ENCODE measurements at regions not wholly inside any gene's neighbourhood (a gene's known extent, or its start where the extent isn't known, plus 50 kb on each side); places are given as distances from the start of the nearest gene placed in this dataset.

DNA sequence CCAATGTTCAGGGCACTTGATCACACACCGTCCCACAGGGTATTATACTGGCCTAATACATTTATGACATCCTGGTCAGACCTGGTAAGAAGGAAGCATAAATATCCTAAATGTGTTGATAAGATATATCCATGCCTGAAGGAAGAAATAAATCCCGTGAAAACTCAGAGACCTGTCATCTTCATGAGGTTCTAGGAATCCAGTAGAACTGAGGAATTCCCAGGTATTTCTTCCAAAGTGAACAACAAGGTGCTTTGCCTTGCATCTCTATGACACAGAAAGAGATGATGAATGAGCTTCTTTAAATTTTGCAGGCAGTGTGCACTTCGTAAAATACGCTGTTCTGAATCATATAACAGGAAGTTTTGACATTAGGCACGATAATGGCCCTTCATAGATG, 78.1 kb upstream of the VGLL3 start:
- TF ChIP-seq, protein P1, sequence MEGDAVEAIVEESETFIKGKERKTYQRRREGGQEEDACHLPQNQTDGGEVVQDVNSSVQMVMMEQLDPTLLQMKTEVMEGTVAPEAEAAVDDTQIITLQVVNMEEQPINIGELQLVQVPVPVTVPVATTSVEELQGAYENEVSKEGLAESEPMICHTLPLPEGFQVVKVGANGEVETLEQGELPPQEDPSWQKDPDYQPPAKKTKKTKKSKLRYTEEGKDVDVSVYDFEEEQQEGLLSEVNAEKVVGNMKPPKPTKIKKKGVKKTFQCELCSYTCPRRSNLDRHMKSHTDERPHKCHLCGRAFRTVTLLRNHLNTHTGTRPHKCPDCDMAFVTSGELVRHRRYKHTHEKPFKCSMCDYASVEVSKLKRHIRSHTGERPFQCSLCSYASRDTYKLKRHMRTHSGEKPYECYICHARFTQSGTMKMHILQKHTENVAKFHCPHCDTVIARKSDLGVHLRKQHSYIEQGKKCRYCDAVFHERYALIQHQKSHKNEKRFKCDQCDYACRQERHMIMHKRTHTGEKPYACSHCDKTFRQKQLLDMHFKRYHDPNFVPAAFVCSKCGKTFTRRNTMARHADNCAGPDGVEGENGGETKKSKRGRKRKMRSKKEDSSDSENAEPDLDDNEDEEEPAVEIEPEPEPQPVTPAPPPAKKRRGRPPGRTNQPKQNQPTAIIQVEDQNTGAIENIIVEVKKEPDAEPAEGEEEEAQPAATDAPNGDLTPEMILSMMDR (IDR thresholded peaks at IDR 0.05; ENCODE audit: poor library complexity, severe bottlenecking): no peak
- TF ChIP-seq EP300 (conservative IDR thresholded peaks at IDR 0.05; ENCODE audit: poor library complexity, severe bottlenecking) (no peak), POLR2AphosphoS5 (IDR thresholded peaks at IDR 0.05) (no peak), TAF1 (IDR thresholded peaks at IDR 0.05; ENCODE audit: low read depth) (no peak)

Measured in neural cell (in vitro differentiated cells).